SK-N-SH (cell line): ENCODE measurements at regions not wholly inside any gene's neighbourhood (a gene's known extent, or its start where the extent isn't known, plus 50 kb on each side); places are given as distances from the start of the nearest gene placed in this dataset.

ENCODE experiments used
- CTCF ChIA-PET: fragments of 300-600, 350-600 bp; formaldehyde crosslinking; extraction: SDS; loops from one replicate; lab custom pipeline; 2021; lab: Yijun Ruan, JAX
- POLR2A ChIA-PET: fragments of 350-600 bp; sonication (Branson Sonifier 250); formaldehyde crosslinking; extraction: SDS; loops from one replicate; lab custom pipeline; 2020; ENCODE audit warnings: antibody characterized with exemption, inconsistent platforms; lab: Yijun Ruan, JAX
- DNase-seq: peaks from one replicate; pipeline ENCODE4 v3.0.0; 2012
- H2AFZ ChIP-seq: fragments of 200-600 bp; sonication (generic); 2 replicates; pipeline ENCODE4 v1.8.1; 2016; ENCODE audit warnings: antibody characterized with exemption, mild to moderate bottlenecking, low read depth
- H3F3A ChIP-seq: fragments of 200-600 bp; sonication (generic); replicated peaks from 2 replicates; pipeline ENCODE3; 2016; ENCODE audit warnings: antibody characterized with exemption, mild to moderate bottlenecking; ENCODE audit not compliant: insufficient read depth
- H3K27ac ChIP-seq, 2 experiments: fragments of 200-500 bp in 1 of 2; fragments of 200-600 bp in 1 of 2; sonication (Bioruptor generic) in 1 of 2; sonication (generic), shearing (Covaris generic) in 1 of 2; 2 replicates each; pipeline versions ENCODE4 v1.5.1 to v1.6.1; 2014 to 2016; ENCODE audit warnings: low read depth in 2 of 2, inconsistent platforms in 1 of 2, low read length in 1 of 2, mild to moderate bottlenecking in 1 of 2, mixed read lengths in 1 of 2
- H3K27me3 ChIP-seq: fragments of 200-600 bp; sonication (generic), shearing (Covaris generic); 2 replicates; pipeline ENCODE4 v1.6.1; 2016; ENCODE audit warnings: mixed run types; ENCODE audit not compliant: insufficient read depth
- H3K36me3 ChIP-seq, 2 experiments: fragments of 200-500 bp in 1 of 2; fragments of 200-600 bp in 1 of 2; sonication (Bioruptor generic) in 1 of 2; sonication (generic) in 1 of 2; replicated peaks in 1 of 2; 2 replicates each; pipeline versions ENCODE3 to v1.5.1; 2014 to 2016; ENCODE audit warnings: low read length in 1 of 2, mild to moderate bottlenecking in 1 of 2; ENCODE audit not compliant: insufficient read depth in 2 of 2, control insufficient read depth in 1 of 2
- H3K4me1 ChIP-seq, 2 experiments: fragments of 200-500 bp in 1 of 2; fragments of 200-600 bp in 1 of 2; sonication (Bioruptor generic) in 1 of 2; sonication (generic), shearing (Covaris generic) in 1 of 2; 2 replicates each; pipeline versions ENCODE4 v1.5.1 to v1.6.1; 2014 to 2016; ENCODE audit warnings: low read depth in 1 of 2, low read length in 1 of 2, mixed run types in 1 of 2; ENCODE audit not compliant: insufficient read depth in 2 of 2, control insufficient read depth in 1 of 2
- H3K4me2 ChIP-seq: fragments of 200-600 bp; sonication (generic), shearing (Covaris generic); 2 replicates; pipeline ENCODE4 v1.6.1; 2017; ENCODE audit warnings: mixed run types
- H3K4me3 ChIP-seq, 2 experiments: fragments of 200-500 bp in 1 of 2; fragments of 200-600 bp in 1 of 2; sonication (Bioruptor generic) in 1 of 2; sonication (generic), shearing (Covaris generic) in 1 of 2; 2 replicates each; pipeline versions ENCODE4 v1.5.1 to v1.8.1; 2014 to 2016; ENCODE audit warnings: low read depth in 2 of 2, inconsistent platforms in 1 of 2, low read length in 1 of 2, mild to moderate bottlenecking in 1 of 2, mixed read lengths in 1 of 2, moderate library complexity in 1 of 2
- H3K79me2 ChIP-seq: fragments of 200-600 bp; sonication (generic); 2 replicates; pipeline ENCODE4 v1.8.1; 2017; ENCODE audit warnings: mild to moderate bottlenecking; ENCODE audit not compliant: insufficient read depth
- H3K9ac ChIP-seq: fragments of 200-600 bp; sonication (generic); 2 replicates; pipeline ENCODE4 v1.6.1; 2017; ENCODE audit warnings: mixed run types
- H3K9me2 ChIP-seq: fragments of 200-600 bp; sonication (generic); 2 replicates; pipeline ENCODE4 v1.6.1; 2017; ENCODE audit warnings: mixed run types
- H3K9me3 ChIP-seq: fragments of 200-600 bp; sonication (generic); 2 replicates; pipeline ENCODE4 v1.6.1; 2017; ENCODE audit warnings: mixed run types, mild to moderate bottlenecking, moderate library complexity
- H4K20me1 ChIP-seq: fragments of 200-600 bp; sonication (generic); 2 replicates; pipeline ENCODE4 v1.6.1; 2017; ENCODE audit warnings: mild to moderate bottlenecking, mixed run types; ENCODE audit not compliant: insufficient read depth
- CTCF ChIP-seq: fragments of 200-600 bp; sonication (generic); IDR thresholded peaks from 2 replicates; pipeline ENCODE4 v1.6.1; 2017; ENCODE audit warnings: antibody characterized with exemption, mild to moderate bottlenecking, moderate library complexity
- IRF3 ChIP-seq: fragments of 150-350 bp; IDR thresholded peaks from 2 replicates; pipeline ENCODE4 v1.6.1; 2016; ENCODE audit warnings: mild to moderate bottlenecking, low read depth, low read length
- JUND ChIP-seq: IDR thresholded peaks from 2 replicates; pipeline ENCODE4 v1.4.0; 2012
- MAX ChIP-seq: IDR thresholded peaks from 2 replicates; pipeline ENCODE4 v1.4.0; 2012; ENCODE audit warnings: low read depth
- RFX5 ChIP-seq: IDR thresholded peaks from 2 replicates; pipeline ENCODE4 v1.6.1; 2012; ENCODE audit warnings: mild to moderate bottlenecking, improper control_type of control experiment, low read length
- TCF12 ChIP-seq: IDR thresholded peaks from 2 replicates; pipeline ENCODE4 v1.4.0; 2012
- YY1 ChIP-seq: IDR thresholded peaks from 2 replicates; pipeline ENCODE4 v1.4.0; 2012; ENCODE audit warnings: low read depth, mild to moderate bottlenecking
- WGBS: methylation state at CpG from one replicate; pipeline ENCODE4 v1.1.6; 2017; ENCODE audit warnings: low lambda C conversion rate; 5-methylcytosine and 5-hydroxymethylcytosine counted together
- TF ChIP-seq, protein P1 (sequence below): IDR thresholded peaks from 2 replicates; pipeline ENCODE4 v1.6.1; 2012; ENCODE audit warnings: mild to moderate bottlenecking, low read depth, low read length, moderate library complexity

DNA sequence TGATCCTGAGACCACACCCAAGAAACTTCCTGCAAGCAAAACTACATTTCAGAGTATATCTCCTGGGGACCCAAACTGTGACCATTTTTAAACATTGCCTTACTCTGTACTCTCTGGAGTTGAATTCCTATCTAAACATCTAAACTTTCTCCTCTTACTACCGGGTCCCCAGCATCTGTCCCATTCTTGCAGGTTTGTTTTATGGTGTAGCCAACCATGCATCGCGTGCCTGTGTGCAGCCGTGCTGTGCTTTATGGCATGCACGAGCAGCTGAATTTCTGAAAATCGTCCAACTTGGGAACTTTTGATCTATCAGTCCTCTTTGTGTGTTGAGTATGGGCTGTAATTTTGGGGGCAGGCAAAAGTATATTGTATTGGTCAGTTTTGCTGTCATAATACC is 423.8 kb upstream of the DPP6 start:
- Histone ChIP-seq H3K4me2 (no peak overlapping the region), H3K27ac (no peak overlapping the region), H3K79me2 (no peaks in the 10 kb centered on the region), H3K4me3 (no peak overlapping the region), H2AFZ (no peak overlapping the region), H4K20me1 (no peaks in the 10 kb centered on the region), H3K27me3 (no peaks in the 10 kb centered on the region), H3K9me2 (no peaks in the 10 kb centered on the region), H3F3A (no peaks in the 10 kb centered on the region), H3K9ac (no peak overlapping the region), H3K9me3 (peaks cover 7% of the 10 kb centered on the region; the same call in 1 of the 2 replicates), H3K36me3 (no peaks in the 10 kb centered on the region), H3K4me1 (no peaks in the 10 kb centered on the region)
- DNase-seq: no peak
- TF ChIP-seq IRF3 (no peak), YY1 (no peak), RFX5 (no peak), TCF12 (no peak), JUND (no peak)
- TF ChIP-seq, protein P1, sequence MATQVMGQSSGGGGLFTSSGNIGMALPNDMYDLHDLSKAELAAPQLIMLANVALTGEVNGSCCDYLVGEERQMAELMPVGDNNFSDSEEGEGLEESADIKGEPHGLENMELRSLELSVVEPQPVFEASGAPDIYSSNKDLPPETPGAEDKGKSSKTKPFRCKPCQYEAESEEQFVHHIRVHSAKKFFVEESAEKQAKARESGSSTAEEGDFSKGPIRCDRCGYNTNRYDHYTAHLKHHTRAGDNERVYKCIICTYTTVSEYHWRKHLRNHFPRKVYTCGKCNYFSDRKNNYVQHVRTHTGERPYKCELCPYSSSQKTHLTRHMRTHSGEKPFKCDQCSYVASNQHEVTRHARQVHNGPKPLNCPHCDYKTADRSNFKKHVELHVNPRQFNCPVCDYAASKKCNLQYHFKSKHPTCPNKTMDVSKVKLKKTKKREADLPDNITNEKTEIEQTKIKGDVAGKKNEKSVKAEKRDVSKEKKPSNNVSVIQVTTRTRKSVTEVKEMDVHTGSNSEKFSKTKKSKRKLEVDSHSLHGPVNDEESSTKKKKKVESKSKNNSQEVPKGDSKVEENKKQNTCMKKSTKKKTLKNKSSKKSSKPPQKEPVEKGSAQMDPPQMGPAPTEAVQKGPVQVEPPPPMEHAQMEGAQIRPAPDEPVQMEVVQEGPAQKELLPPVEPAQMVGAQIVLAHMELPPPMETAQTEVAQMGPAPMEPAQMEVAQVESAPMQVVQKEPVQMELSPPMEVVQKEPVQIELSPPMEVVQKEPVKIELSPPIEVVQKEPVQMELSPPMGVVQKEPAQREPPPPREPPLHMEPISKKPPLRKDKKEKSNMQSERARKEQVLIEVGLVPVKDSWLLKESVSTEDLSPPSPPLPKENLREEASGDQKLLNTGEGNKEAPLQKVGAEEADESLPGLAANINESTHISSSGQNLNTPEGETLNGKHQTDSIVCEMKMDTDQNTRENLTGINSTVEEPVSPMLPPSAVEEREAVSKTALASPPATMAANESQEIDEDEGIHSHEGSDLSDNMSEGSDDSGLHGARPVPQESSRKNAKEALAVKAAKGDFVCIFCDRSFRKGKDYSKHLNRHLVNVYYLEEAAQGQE: no peak
- POLR2A ChIA-PET: no interaction called here
- CTCF ChIA-PET: no interaction called here
- WGBS: 2% methylated on average over 6 of the region's 6 CpGs

GRCh38 chr7:153628825-153629224 is 423.4 kb upstream of the DPP6 start:
- Histone ChIP-seq H3K79me2 (no peaks in the 10 kb centered on the region), H3K4me1 (no peaks in the 10 kb centered on the region), H3F3A (no peaks in the 10 kb centered on the region), H3K27ac (no peak overlapping the region), H2AFZ (no peak overlapping the region), H3K9me2 (no peaks in the 10 kb centered on the region), H3K9me3 (peaks cover 7% of the 10 kb centered on the region; the same call in 1 of the 2 replicates), H4K20me1 (no peaks in the 10 kb centered on the region), H3K27me3 (no peaks in the 10 kb centered on the region), H3K9ac (no peak overlapping the region), H3K36me3 (no peaks in the 10 kb centered on the region), H3K4me3 (no peak overlapping the region), H3K4me2 (no peak overlapping the region)
- TF ChIP-seq MAX (no peak), CTCF (no peak)
- 0% methylated on average over 1 of the region's 1 CpG for WGBS
- ChIA-PET POLR2A (no interaction called here), CTCF (no interaction called here)
- no peak for DNase-seq
